Fibroblast of villous mesenchyme (primary cell): ENCODE measurements at regions not wholly inside any gene's neighbourhood (a gene's known extent, or its start where the extent isn't known, plus 50 kb on each side); places are given as distances from the start of the nearest gene placed in this dataset.
A peak's percentile ranks its signal among the peaks of the same experiment; 100 is the strongest.

Experiments
- DNase-seq: peaks from one replicate; pipeline ENCODE4 v3.0.0-alpha.2; 2010; ENCODE audit warnings: low read depth
- H3K4me3 ChIP-seq: 2 replicates; pipeline ENCODE4 v1.5.1; 2011; ENCODE audit warnings: low read depth, mild to moderate bottlenecking, low read length
- CTCF ChIP-seq: IDR thresholded peaks from 2 replicates; pipeline ENCODE4 v1.5.1; 2012; ENCODE audit warnings: low read depth, mild to moderate bottlenecking, low read length; ENCODE audit not compliant: insufficient read depth

- H3K4me3 ChIP-seq, result no peak overlapping the region
- DNase-seq, result no peak
- TF ChIP-seq CTCF, result no peak
These were observed 74.6 kb downstream of the CNTN3 start for GRCh38 chr3:74539876-74540275.

- H3K4me3 ChIP-seq, result no peak overlapping the region
- no peak for TF ChIP-seq CTCF
- no peak for DNase-seq
These were observed 75.8 kb downstream of the CNTN3 start for GRCh38 chr3:74538669-74539068.

GRCh38 chr3:74537857-74538256 lies 76.6 kb downstream of the CNTN3 start:
- no peak overlapping the region for H3K4me3 ChIP-seq
- TF ChIP-seq CTCF, result no peak
- DNase-seq, result no peak

- TF ChIP-seq CTCF, result no peak
These were observed 77.3 kb downstream of the CNTN3 start for GRCh38 chr3:74537164-74537563.

GRCh38 chr3:74535281-74535680 lies 79.2 kb downstream of the CNTN3 start:
- TF ChIP-seq CTCF, result no peak
- no peak for DNase-seq
- no peak overlapping the region for H3K4me3 ChIP-seq

More at GRCh38 chr3:74537164-74537563, 77.3 kb downstream of the CNTN3 start:
- H3K4me3 ChIP-seq, result no peak overlapping the region
- peak; percentile 25 for DNase-seq

GRCh38 chr3:74534611-74535010 lies 79.8 kb downstream of the CNTN3 start:
- no peak for DNase-seq
- TF ChIP-seq CTCF, result no peak
- no peak overlapping the region for H3K4me3 ChIP-seq

GRCh38 chr3:74532446-74532845 lies 82.0 kb downstream of the CNTN3 start:
- DNase-seq, result peak; percentile 34
- no peak overlapping the region for H3K4me3 ChIP-seq
- no peak for TF ChIP-seq CTCF
